ENCODE measurements at regions not wholly inside any gene's neighbourhood (a gene's known extent, or its start where the extent isn't known, plus 50 kb on each side); places are given as distances from the start of the nearest gene placed in this dataset.

- no peak overlapping the region for H2AFZ ChIP-seq (ENCODE audit: low read length)
- no peaks in the 10 kb centered on the region for H3K36me3 ChIP-seq (ENCODE audit: insufficient read depth, low read length)
- H3K79me2 ChIP-seq (ENCODE audit: insufficient read depth, low read length) = no peaks in the 10 kb centered on the region
- TF ChIP-seq EZH2 (IDR thresholded peaks at IDR 0.05; ENCODE audit: borderline replicate concordance, low read length) = no peak
- TF ChIP-seq, protein P1, sequence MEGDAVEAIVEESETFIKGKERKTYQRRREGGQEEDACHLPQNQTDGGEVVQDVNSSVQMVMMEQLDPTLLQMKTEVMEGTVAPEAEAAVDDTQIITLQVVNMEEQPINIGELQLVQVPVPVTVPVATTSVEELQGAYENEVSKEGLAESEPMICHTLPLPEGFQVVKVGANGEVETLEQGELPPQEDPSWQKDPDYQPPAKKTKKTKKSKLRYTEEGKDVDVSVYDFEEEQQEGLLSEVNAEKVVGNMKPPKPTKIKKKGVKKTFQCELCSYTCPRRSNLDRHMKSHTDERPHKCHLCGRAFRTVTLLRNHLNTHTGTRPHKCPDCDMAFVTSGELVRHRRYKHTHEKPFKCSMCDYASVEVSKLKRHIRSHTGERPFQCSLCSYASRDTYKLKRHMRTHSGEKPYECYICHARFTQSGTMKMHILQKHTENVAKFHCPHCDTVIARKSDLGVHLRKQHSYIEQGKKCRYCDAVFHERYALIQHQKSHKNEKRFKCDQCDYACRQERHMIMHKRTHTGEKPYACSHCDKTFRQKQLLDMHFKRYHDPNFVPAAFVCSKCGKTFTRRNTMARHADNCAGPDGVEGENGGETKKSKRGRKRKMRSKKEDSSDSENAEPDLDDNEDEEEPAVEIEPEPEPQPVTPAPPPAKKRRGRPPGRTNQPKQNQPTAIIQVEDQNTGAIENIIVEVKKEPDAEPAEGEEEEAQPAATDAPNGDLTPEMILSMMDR (IDR thresholded peaks at IDR 0.05; ENCODE audit: low read length) = no peak
- H3K27me3 ChIP-seq (ENCODE audit: insufficient read depth, low read length) = no peaks in the 10 kb centered on the region
- H3K4me3 ChIP-seq (ENCODE audit: low read depth, low read length, poor library complexity, severe bottlenecking) = no peak overlapping the region
- no peak overlapping the region for H3K27ac ChIP-seq (ENCODE audit: low read depth, low read length, poor library complexity, severe bottlenecking)
- no peak overlapping the region for H3K9ac ChIP-seq (ENCODE audit: low read length)
- H3K9me3 ChIP-seq (ENCODE audit: low read length) = no peaks in the 10 kb centered on the region
- H3K4me2 ChIP-seq (ENCODE audit: low read length) = no peak overlapping the region
- no peaks in the 10 kb centered on the region for H3K4me1 ChIP-seq (ENCODE audit: insufficient read depth, low read length, severe bottlenecking)
- no peaks in the 10 kb centered on the region for H3K9me2 ChIP-seq (ENCODE audit: low read depth, low read length)
- H4K20me1 ChIP-seq (ENCODE audit: insufficient read depth, low read length) = no peaks in the 10 kb centered on the region
- H3F3A ChIP-seq (ENCODE audit: insufficient read depth, low read length) = no peaks in the 10 kb centered on the region
Measured at GRCh38 chr15:47570451-47570850, 146.9 kb upstream of the SEMA6D start.

DNA sequence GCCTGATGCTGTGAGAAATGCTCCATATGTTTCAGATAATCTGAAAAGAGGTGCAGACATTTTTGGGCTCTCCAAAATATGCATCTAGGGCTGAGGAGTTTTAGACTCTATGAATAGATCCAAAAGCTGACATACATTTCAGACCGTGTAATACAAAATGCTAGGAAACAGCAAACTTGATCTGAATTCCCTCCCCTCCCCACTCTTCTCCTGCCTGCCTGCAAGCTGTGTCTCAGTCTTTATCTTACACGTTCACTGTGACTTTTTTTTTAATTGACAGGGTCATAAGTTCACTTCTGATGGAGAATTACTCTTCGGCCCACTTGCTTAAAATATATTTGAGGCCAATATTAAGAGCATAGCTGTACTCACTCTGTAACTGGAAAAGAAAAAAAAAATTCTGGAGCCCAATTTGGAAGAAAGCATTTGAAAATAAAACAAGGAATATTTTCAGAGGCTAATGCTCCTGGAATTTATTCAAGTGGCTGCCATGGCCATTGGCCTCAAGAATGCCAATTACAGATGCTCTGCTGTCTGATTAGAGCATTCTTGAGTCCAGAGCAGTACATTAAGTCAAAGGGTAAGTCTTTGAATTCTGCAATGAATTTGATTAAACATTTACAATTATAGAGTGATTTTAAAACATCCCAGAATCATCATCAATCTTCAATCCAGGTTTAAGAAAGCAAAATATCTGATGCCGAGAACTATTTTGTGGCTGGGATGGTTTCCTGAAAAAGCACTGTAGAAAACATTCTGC lies 146.2 kb upstream of the SEMA6D start:
- no peak overlapping the region for H3K4me2 ChIP-seq (ENCODE audit: low read length)
- no peaks in the 10 kb centered on the region for H4K20me1 ChIP-seq (ENCODE audit: insufficient read depth, low read length)
- H3F3A ChIP-seq (ENCODE audit: insufficient read depth, low read length) = no peaks in the 10 kb centered on the region
- H3K9ac ChIP-seq (ENCODE audit: low read length) = no peak overlapping the region
- no peaks in the 10 kb centered on the region for H3K36me3 ChIP-seq (ENCODE audit: insufficient read depth, low read length)
- H3K27me3 ChIP-seq (ENCODE audit: insufficient read depth, low read length) = no peaks in the 10 kb centered on the region
- no peak overlapping the region for H3K27ac ChIP-seq (ENCODE audit: low read depth, low read length, poor library complexity, severe bottlenecking)
- H2AFZ ChIP-seq (ENCODE audit: low read length) = no peak overlapping the region
- H3K4me1 ChIP-seq (ENCODE audit: insufficient read depth, low read length, severe bottlenecking) = no peaks in the 10 kb centered on the region
- no peak overlapping the region for H3K4me3 ChIP-seq (ENCODE audit: low read depth, low read length, poor library complexity, severe bottlenecking)
- H3K9me3 ChIP-seq (ENCODE audit: low read length) = no peaks in the 10 kb centered on the region
- no peaks in the 10 kb centered on the region for H3K79me2 ChIP-seq (ENCODE audit: insufficient read depth, low read length)
- no peaks in the 10 kb centered on the region for H3K9me2 ChIP-seq (ENCODE audit: low read depth, low read length)
- TF ChIP-seq, protein P1 (IDR thresholded peaks at IDR 0.05; ENCODE audit: low read length) = no peak
- no peak for TF ChIP-seq EZH2 (IDR thresholded peaks at IDR 0.05; ENCODE audit: borderline replicate concordance, low read length)

- H3K4me1 ChIP-seq (ENCODE audit: insufficient read depth, low read length, severe bottlenecking) = no peaks in the 10 kb centered on the region
- no peak overlapping the region for H3K4me2 ChIP-seq (ENCODE audit: low read length)
- no peaks in the 10 kb centered on the region for H3K36me3 ChIP-seq (ENCODE audit: insufficient read depth, low read length)
- no peak overlapping the region for H2AFZ ChIP-seq (ENCODE audit: low read length)
- no peaks in the 10 kb centered on the region for H4K20me1 ChIP-seq (ENCODE audit: insufficient read depth, low read length)
- no peaks in the 10 kb centered on the region for H3K79me2 ChIP-seq (ENCODE audit: insufficient read depth, low read length)
- H3K27ac ChIP-seq (ENCODE audit: low read depth, low read length, poor library complexity, severe bottlenecking) = no peak overlapping the region
- H3K9me3 ChIP-seq (ENCODE audit: low read length) = no peaks in the 10 kb centered on the region
- H3K27me3 ChIP-seq (ENCODE audit: insufficient read depth, low read length) = no peaks in the 10 kb centered on the region
- no peak overlapping the region for H3K9ac ChIP-seq (ENCODE audit: low read length)
- H3K4me3 ChIP-seq (ENCODE audit: low read depth, low read length, poor library complexity, severe bottlenecking) = no peak overlapping the region
- no peaks in the 10 kb centered on the region for H3F3A ChIP-seq (ENCODE audit: insufficient read depth, low read length)
- TF ChIP-seq EZH2 (IDR thresholded peaks at IDR 0.05; ENCODE audit: borderline replicate concordance, low read length) = no peak
- TF ChIP-seq, protein P1 (IDR thresholded peaks at IDR 0.05; ENCODE audit: low read length) = no peak
- H3K9me2 ChIP-seq (ENCODE audit: low read depth, low read length) = no peaks in the 10 kb centered on the region
Measured at GRCh38 chr15:47573673-47574072, 143.6 kb upstream of the SEMA6D start.
